Activated T-helper 1 cell treated with anti-CD3 and anti-CD28 coated beads, Interleukin-12 subunit alpha, Interleukin-12 subunit beta, Interleukin-2, Interleukin-4 antibody, amounts not matched to agents 30 ng/mL and 10 ng/mL and 1 ng/mL, durations not matched to agents 14 hours and 24 hours and 36 hours (primary cell): ENCODE measurements at regions not wholly inside any gene's neighbourhood (a gene's known extent, or its start where the extent isn't known, plus 50 kb on each side); places are given as distances from the start of the nearest gene placed in this dataset.

Source experiments
- DNase-seq: peaks from one replicate; pipeline ENCODE4 v3.0.0; 2021; ENCODE audit warnings: low spot score
- H3K27ac Mint-ChIP-seq: one replicate; pipeline ENCODE4 v1.8.0; 2021; ENCODE audit warnings: mild to moderate bottlenecking, mixed read lengths
- H3K27me3 Mint-ChIP-seq: one replicate; pipeline ENCODE4 v1.8.0; 2022; ENCODE audit warnings: mild to moderate bottlenecking, moderate library complexity, mixed read lengths; ENCODE audit not compliant: insufficient read depth
- H3K36me3 Mint-ChIP-seq: one replicate; pipeline ENCODE4 v1.8.0; 2021; ENCODE audit warnings: low read depth, mixed read lengths
- H3K4me1 Mint-ChIP-seq: one replicate; pipeline ENCODE4 v1.8.0; 2021; ENCODE audit warnings: low read depth, mixed read lengths
- H3K4me3 Mint-ChIP-seq: one replicate; pipeline ENCODE4 v1.8.0; 2021; ENCODE audit warnings: mild to moderate bottlenecking, moderate library complexity, mixed read lengths
- H3K9me3 Mint-ChIP-seq: one replicate; pipeline ENCODE4 v1.8.0; 2021; ENCODE audit warnings: mixed read lengths
- intact Hi-C: fragments of 100-400 bp; cut with micrococcal nuclease; formaldehyde crosslinking; loops from one replicate; pipeline ENCODE4 v1.15.1; 2024

GRCh38 chr1:36643371-36644270, 160.9 kb upstream of the CSF3R start:
- H3K4me1 Mint-ChIP-seq = no peaks in the 10 kb centered on the region
- peaks cover 2% of the 10 kb centered on the region for H3K27me3 Mint-ChIP-seq
- H3K4me3 Mint-ChIP-seq = no peak overlapping the region
- no peaks in the 10 kb centered on the region for H3K9me3 Mint-ChIP-seq
- H3K36me3 Mint-ChIP-seq = no peaks in the 10 kb centered on the region
- no peak overlapping the region for H3K27ac Mint-ChIP-seq
- intact Hi-C loops = no loop called here
- DNase-seq = no peak

- H3K36me3 Mint-ChIP-seq = no peaks in the 10 kb centered on the region
- no peak overlapping the region for H3K4me3 Mint-ChIP-seq
- H3K27me3 Mint-ChIP-seq = peaks cover 2% of the 10 kb centered on the region
Observed at GRCh38 chr1:36642802-36643201, 160.1 kb upstream of the CSF3R start.

GRCh38 chr1:36641776-36642175, 159.1 kb upstream of the CSF3R start:
- intact Hi-C loops = no loop called here
- H3K36me3 Mint-ChIP-seq = no peaks in the 10 kb centered on the region
- DNase-seq = no peak
- H3K4me3 Mint-ChIP-seq = no peak overlapping the region
- peaks cover 2% of the 10 kb centered on the region for H3K27me3 Mint-ChIP-seq
- H3K27ac Mint-ChIP-seq = no peak overlapping the region
- no peaks in the 10 kb centered on the region for H3K9me3 Mint-ChIP-seq
- H3K4me1 Mint-ChIP-seq = no peaks in the 10 kb centered on the region

More at GRCh38 chr1:36642802-36643201, 160.1 kb upstream of the CSF3R start:
- Mint-ChIP-seq H3K9me3 (no peaks in the 10 kb centered on the region), H3K4me1 (no peaks in the 10 kb centered on the region), H3K27ac (no peak overlapping the region)
- no peak for DNase-seq
- intact Hi-C loops = no loop called here

GRCh38 chr1:36639461-36639860, 156.7 kb upstream of the CSF3R start:
- Mint-ChIP-seq H3K9me3 (no peaks in the 10 kb centered on the region), H3K4me1 (no peaks in the 10 kb centered on the region), H3K27ac (no peak overlapping the region), H3K4me3 (no peak overlapping the region), H3K27me3 (peaks cover 2% of the 10 kb centered on the region), H3K36me3 (no peaks in the 10 kb centered on the region)
- DNase-seq = no peak
- intact Hi-C loops = no loop called here

- Mint-ChIP-seq H3K9me3 (no peaks in the 10 kb centered on the region), H3K27me3 (no peaks in the 10 kb centered on the region), H3K4me3 (no peak overlapping the region), H3K27ac (no peak overlapping the region), H3K36me3 (no peaks in the 10 kb centered on the region), H3K4me1 (no peaks in the 10 kb centered on the region)
- DNase-seq = no peak
- intact Hi-C loops = no loop called here
Observed at GRCh38 chr1:36638268-36638667, 155.6 kb upstream of the CSF3R start.

- Mint-ChIP-seq H3K4me3 (no peak overlapping the region), H3K36me3 (no peaks in the 10 kb centered on the region), H3K9me3 (no peaks in the 10 kb centered on the region), H3K27ac (no peak overlapping the region), H3K27me3 (no peaks in the 10 kb centered on the region), H3K4me1 (no peaks in the 10 kb centered on the region)
- DNase-seq = no peak
- intact Hi-C loops = no loop called here
Observed at GRCh38 chr1:36636206-36636605, 153.5 kb upstream of the CSF3R start.

GRCh38 chr1:36635284-36635683, 152.6 kb upstream of the CSF3R start:
- no peak for DNase-seq
- Mint-ChIP-seq H3K36me3 (no peaks in the 10 kb centered on the region), H3K27me3 (no peaks in the 10 kb centered on the region), H3K4me1 (no peaks in the 10 kb centered on the region), H3K27ac (no peak overlapping the region), H3K9me3 (no peaks in the 10 kb centered on the region), H3K4me3 (no peak overlapping the region)
- intact Hi-C loops = no loop called here

GRCh38 chr1:36628804-36629203, 146.1 kb upstream of the CSF3R start:
- H3K9me3 Mint-ChIP-seq = no peaks in the 10 kb centered on the region
- H3K27me3 Mint-ChIP-seq = no peaks in the 10 kb centered on the region
- intact Hi-C loops = no loop called here
- H3K27ac Mint-ChIP-seq = no peak overlapping the region
- DNase-seq = no peak
- no peaks in the 10 kb centered on the region for H3K36me3 Mint-ChIP-seq
- no peak overlapping the region for H3K4me3 Mint-ChIP-seq
- no peaks in the 10 kb centered on the region for H3K4me1 Mint-ChIP-seq

GRCh38 chr1:36626435-36626834, 143.7 kb upstream of the CSF3R start:
- intact Hi-C loops = no loop called here
- Mint-ChIP-seq H3K27ac (no peak overlapping the region), H3K4me1 (no peaks in the 10 kb centered on the region), H3K27me3 (peaks cover 9% of the 10 kb centered on the region), H3K4me3 (no peak overlapping the region), H3K36me3 (no peaks in the 10 kb centered on the region), H3K9me3 (no peaks in the 10 kb centered on the region)
- no peak for DNase-seq

GRCh38 chr1:36625935-36626310, 143.2 kb upstream of the CSF3R start:
- no peak for DNase-seq
- H3K27me3 Mint-ChIP-seq = peaks cover 9% of the 10 kb centered on the region
- no peaks in the 10 kb centered on the region for H3K4me1 Mint-ChIP-seq
- H3K36me3 Mint-ChIP-seq = no peaks in the 10 kb centered on the region
- H3K4me3 Mint-ChIP-seq = no peak overlapping the region
- intact Hi-C loops = loop anchor here (1.0 kb wide), 1 partner anchor 27 kb away; no protein-coding TSS in a partner anchor
- H3K27ac Mint-ChIP-seq = no peak overlapping the region
- H3K9me3 Mint-ChIP-seq = no peaks in the 10 kb centered on the region

- intact Hi-C loops = loop anchor here (1.0 kb wide), 1 partner anchor 28 kb away; no protein-coding TSS in a partner anchor
- Mint-ChIP-seq H3K27me3 (peaks cover 9% of the 10 kb centered on the region), H3K27ac (no peak overlapping the region), H3K4me3 (no peak overlapping the region), H3K4me1 (no peaks in the 10 kb centered on the region), H3K36me3 (no peaks in the 10 kb centered on the region), H3K9me3 (no peaks in the 10 kb centered on the region)
- DNase-seq = no peak
Observed at GRCh38 chr1:36625253-36625934, 142.7 kb upstream of the CSF3R start.

- no peak for DNase-seq
- Mint-ChIP-seq H3K36me3 (no peaks in the 10 kb centered on the region), H3K9me3 (no peaks in the 10 kb centered on the region), H3K4me1 (no peaks in the 10 kb centered on the region), H3K4me3 (no peak overlapping the region), H3K27ac (no peak overlapping the region), H3K27me3 (peaks cover 9% of the 10 kb centered on the region)
- intact Hi-C loops = no loop called here
Observed at GRCh38 chr1:36624466-36624865, 141.8 kb upstream of the CSF3R start.
